Keratinocyte (primary cell): ENCODE measurements at regions not wholly inside any gene's neighbourhood (a gene's known extent, or its start where the extent isn't known, plus 50 kb on each side); places are given as distances from the start of the nearest gene placed in this dataset.

Experiments
- CTCF ChIP-seq, 3 experiments: IDR thresholded peaks in 1 of 3; conservative IDR thresholded peaks in 1 of 3; optimal IDR thresholded peaks in 1 of 3; 2 replicates in 2 of 3; 3 replicates in 1 of 3; pipeline versions ENCODE3 to v1.5.1; 2011; ENCODE audit warnings: low read length in 3 of 3, mild to moderate bottlenecking in 3 of 3, moderate library complexity in 2 of 3, control low read depth in 1 of 3, inconsistent platforms in 1 of 3; ENCODE audit not compliant: insufficient read depth in 2 of 3; ENCODE audit errors: extremely low read depth in 1 of 3
- EZH2 ChIP-seq: IDR thresholded peaks from one replicate; pipeline ENCODE4 v1.6.1; 2012; ENCODE audit warnings: inconsistent platforms, mild to moderate bottlenecking, low read length, moderate library complexity

- TF ChIP-seq EZH2 (no peak), CTCF (optimal IDR thresholded peaks at IDR 0.05 in 1 of 3, IDR thresholded peaks at IDR 0.05 in 1 of 3, conservative IDR thresholded peaks at IDR 0.05 in 1 of 3; ENCODE audit: extremely low read depth in 1 of 3, insufficient read depth in 2 of 3, low read length in 3 of 3) (no peak)
These were observed 515.6 kb upstream of the ST8SIA4 start for GRCh38 chr5:101418713-101419118.
